ENCODE measurements at regions not wholly inside any gene's neighbourhood (a gene's known extent, or its start where the extent isn't known, plus 50 kb on each side); places are given as distances from the start of the nearest gene placed in this dataset.

GRCh38 chr15:99508852-99509251, 56.9 kb upstream of the MEF2A start:
- peak; percentile 23 for DNase-seq (ENCODE audit: low spot score)

- no peak for DNase-seq (ENCODE audit: low spot score)
These were observed 55.9 kb upstream of the MEF2A start for GRCh38 chr15:99509686-99510461.

- no peak for DNase-seq (ENCODE audit: low spot score)
These were observed 54.3 kb upstream of the MEF2A start for GRCh38 chr15:99511531-99511865.

- no peak for DNase-seq (ENCODE audit: low spot score)
These were observed 53.7 kb upstream of the MEF2A start for GRCh38 chr15:99511866-99512661.

- no peak for DNase-seq (ENCODE audit: low spot score)
These were observed 51.5 kb upstream of the MEF2A start for GRCh38 chr15:99514306-99514705.
